Fibroblast of lung (primary cell): ENCODE measurements at regions not wholly inside any gene's neighbourhood (a gene's known extent, or its start where the extent isn't known, plus 50 kb on each side); places are given as distances from the start of the nearest gene placed in this dataset.

Experiments used
- DNase-seq, 2 donors: peaks; one replicate each; pipeline versions ENCODE4 v3.0.0 to v3.0.0-alpha.2; 2010; ENCODE audit warnings: low read depth in 2 of 2
- H2AFZ ChIP-seq: 2 replicates; pipeline ENCODE4 v1.5.1; 2012; ENCODE audit warnings: low read length, control low read depth, inconsistent platforms
- H3K27ac ChIP-seq: 2 replicates; pipeline ENCODE4 v1.5.1; 2011; ENCODE audit warnings: low read length, control low read depth; ENCODE audit not compliant: insufficient read depth
- H3K27me3 ChIP-seq: 2 replicates; pipeline ENCODE4 v1.5.1; 2011; ENCODE audit warnings: mild to moderate bottlenecking, low read length; ENCODE audit not compliant: control insufficient read depth, insufficient read depth
- H3K36me3 ChIP-seq: 2 replicates; pipeline ENCODE4 v1.5.1; 2011; ENCODE audit warnings: low read length; ENCODE audit not compliant: control insufficient read depth, insufficient read depth
- H3K4me1 ChIP-seq: 2 replicates; pipeline ENCODE4 v1.5.1; 2011; ENCODE audit warnings: low read length; ENCODE audit not compliant: control insufficient read depth, insufficient read depth; ENCODE audit errors: extremely low read depth
- H3K4me2 ChIP-seq: 2 replicates; pipeline ENCODE4 v1.5.1; 2011; ENCODE audit warnings: low read length, control low read depth; ENCODE audit not compliant: insufficient read depth; ENCODE audit errors: extremely low read depth
- H3K4me3 ChIP-seq, 4 experiments: fragments of 200-600 bp in 1 of 4; sonication (generic) in 1 of 4; replicated peaks in 1 of 4; 2 replicates each; pipeline ENCODE4 v1.5.1; 2011 to 2016; ENCODE audit warnings: low read length in 4 of 4, low read depth in 3 of 4, mild to moderate bottlenecking in 3 of 4, control low read depth in 2 of 4, inconsistent platforms in 1 of 4, mixed read lengths in 1 of 4; ENCODE audit not compliant: insufficient read depth in 1 of 4; ENCODE audit errors: control extremely low read depth in 1 of 4
- H3K79me2 ChIP-seq: 2 replicates; pipeline ENCODE4 v1.5.1; 2012; ENCODE audit warnings: mild to moderate bottlenecking, low read length, inconsistent platforms; ENCODE audit not compliant: control insufficient read depth, insufficient read depth
- H3K9ac ChIP-seq: 2 replicates; pipeline ENCODE4 v1.5.1; 2011; ENCODE audit warnings: mild to moderate bottlenecking, low read length, control low read depth; ENCODE audit not compliant: insufficient read depth
- H3K9me3 ChIP-seq: 2 replicates; pipeline ENCODE4 v1.5.1; 2012; ENCODE audit warnings: low read depth, low read length; ENCODE audit not compliant: control insufficient read depth, insufficient read depth
- H4K20me1 ChIP-seq: 2 replicates; pipeline ENCODE4 v1.5.1; 2011; ENCODE audit warnings: low read length; ENCODE audit not compliant: control insufficient read depth, insufficient read depth; ENCODE audit errors: extremely low read depth
- EZH2 ChIP-seq: IDR thresholded peaks from 2 replicates; pipeline ENCODE4 v1.5.1; 2012; ENCODE audit warnings: low read length, control low read depth, mild to moderate bottlenecking; ENCODE audit errors: missing control alignments
- TF ChIP-seq, protein P1 (sequence below), 2 donors: IDR thresholded peaks in 1 of 2; conservative IDR thresholded peaks in 1 of 2; 1 replicate in 1 of 2; 2 replicates in 1 of 2; pipeline ENCODE4 v1.5.1; 2011 to 2012; ENCODE audit warnings: low read length in 2 of 2, control low read depth in 1 of 2, inconsistent platforms in 1 of 2, low read depth in 1 of 2, mild to moderate bottlenecking in 1 of 2

DNA sequence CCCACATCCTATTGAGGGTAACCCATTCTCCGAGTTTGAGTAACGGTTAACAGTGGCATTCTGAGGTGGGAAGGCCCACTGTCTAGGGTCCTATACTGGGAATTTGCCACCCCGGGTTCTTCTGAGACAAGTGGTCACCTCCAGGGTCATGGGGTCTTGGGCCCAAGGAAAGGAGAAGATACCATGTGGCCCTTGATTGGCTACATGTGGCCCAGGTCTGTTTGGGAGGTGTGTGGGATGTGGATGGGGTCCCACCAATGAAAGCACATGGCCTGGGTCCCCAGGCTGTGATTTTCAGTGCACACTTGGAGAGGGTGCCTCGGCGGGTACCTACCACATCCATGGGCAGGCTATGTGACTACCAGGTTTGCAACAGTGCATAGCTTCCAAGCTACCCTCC lies 214.4 kb downstream of the UBE3A start:
- Histone ChIP-seq H2AFZ (no peak overlapping the region), H3K27me3 (no peaks in the 10 kb centered on the region), H3K36me3 (no peaks in the 10 kb centered on the region), H3K9me3 (no peaks in the 10 kb centered on the region), H3K4me3 (no peak overlapping the region), H4K20me1 (no peaks in the 10 kb centered on the region), H3K9ac (no peak overlapping the region), H3K27ac (no peak overlapping the region), H3K79me2 (no peaks in the 10 kb centered on the region), H3K4me1 (no peaks in the 10 kb centered on the region), H3K4me2 (no peak overlapping the region)
- TF ChIP-seq, protein P1, sequence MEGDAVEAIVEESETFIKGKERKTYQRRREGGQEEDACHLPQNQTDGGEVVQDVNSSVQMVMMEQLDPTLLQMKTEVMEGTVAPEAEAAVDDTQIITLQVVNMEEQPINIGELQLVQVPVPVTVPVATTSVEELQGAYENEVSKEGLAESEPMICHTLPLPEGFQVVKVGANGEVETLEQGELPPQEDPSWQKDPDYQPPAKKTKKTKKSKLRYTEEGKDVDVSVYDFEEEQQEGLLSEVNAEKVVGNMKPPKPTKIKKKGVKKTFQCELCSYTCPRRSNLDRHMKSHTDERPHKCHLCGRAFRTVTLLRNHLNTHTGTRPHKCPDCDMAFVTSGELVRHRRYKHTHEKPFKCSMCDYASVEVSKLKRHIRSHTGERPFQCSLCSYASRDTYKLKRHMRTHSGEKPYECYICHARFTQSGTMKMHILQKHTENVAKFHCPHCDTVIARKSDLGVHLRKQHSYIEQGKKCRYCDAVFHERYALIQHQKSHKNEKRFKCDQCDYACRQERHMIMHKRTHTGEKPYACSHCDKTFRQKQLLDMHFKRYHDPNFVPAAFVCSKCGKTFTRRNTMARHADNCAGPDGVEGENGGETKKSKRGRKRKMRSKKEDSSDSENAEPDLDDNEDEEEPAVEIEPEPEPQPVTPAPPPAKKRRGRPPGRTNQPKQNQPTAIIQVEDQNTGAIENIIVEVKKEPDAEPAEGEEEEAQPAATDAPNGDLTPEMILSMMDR (conservative IDR thresholded peaks at IDR 0.05 in 1 of 2, IDR thresholded peaks at IDR 0.05 in 1 of 2; ENCODE audit: low read depth in 1 of 2, low read length in 2 of 2): no peak
- TF ChIP-seq EZH2: no peak
- DNase-seq: no peak

DNA sequence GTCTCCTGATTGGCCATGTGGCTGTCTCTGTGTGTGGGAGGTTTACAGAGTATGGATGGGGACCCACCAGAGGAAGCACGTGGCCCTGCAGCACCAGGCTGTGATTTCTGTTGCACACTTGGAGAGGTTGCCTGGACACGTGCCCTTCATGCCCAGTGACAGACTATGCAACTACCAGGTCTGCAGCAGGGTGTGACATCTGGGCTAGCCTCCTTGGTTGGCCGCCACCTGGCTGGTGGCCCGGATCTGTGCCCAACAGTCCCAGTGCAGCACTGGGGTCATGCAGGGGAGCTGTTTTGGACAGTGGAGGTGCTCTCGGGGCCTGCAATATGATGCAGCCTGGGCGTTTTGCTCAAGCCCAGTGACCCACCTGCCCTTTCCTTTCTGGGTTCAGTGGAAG lies 212.5 kb downstream of the UBE3A start:
- Histone ChIP-seq H3K27me3 (no peaks in the 10 kb centered on the region), H3K27ac (no peak overlapping the region), H3K79me2 (no peaks in the 10 kb centered on the region), H4K20me1 (no peaks in the 10 kb centered on the region), H3K9ac (no peak overlapping the region), H2AFZ (no peak overlapping the region), H3K4me1 (no peaks in the 10 kb centered on the region), H3K4me3 (no peak overlapping the region), H3K9me3 (no peaks in the 10 kb centered on the region), H3K4me2 (no peak overlapping the region), H3K36me3 (no peaks in the 10 kb centered on the region)
- no peak for TF ChIP-seq EZH2
- TF ChIP-seq, protein P1 (conservative IDR thresholded peaks at IDR 0.05 in 1 of 2, IDR thresholded peaks at IDR 0.05 in 1 of 2; ENCODE audit: low read depth in 1 of 2, low read length in 2 of 2): no peak
- DNase-seq: no peak

DNA sequence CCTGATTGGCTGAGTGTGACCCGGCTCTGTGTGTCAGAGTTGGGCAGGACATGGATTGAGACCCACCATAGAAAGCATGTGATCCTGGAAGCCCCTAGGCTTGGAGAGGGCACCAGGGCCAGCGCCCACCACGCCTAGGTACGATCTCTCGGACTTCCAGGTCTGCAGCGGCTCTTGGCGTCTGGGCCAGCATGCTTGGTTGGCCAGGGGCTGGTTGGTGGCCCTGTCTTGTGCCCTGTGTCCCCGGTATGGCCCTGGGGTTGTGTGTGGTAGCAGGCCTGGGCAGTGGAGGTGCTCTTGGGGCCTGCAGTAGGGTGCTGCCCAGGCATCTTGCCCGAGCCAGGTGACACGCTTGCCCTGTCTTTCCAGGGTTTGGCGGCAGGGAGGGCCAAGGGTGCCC lies 210.6 kb downstream of the UBE3A start:
- H3K27ac ChIP-seq: no peak overlapping the region
- H3K27me3 ChIP-seq: no peaks in the 10 kb centered on the region
- no peaks in the 10 kb centered on the region for H4K20me1 ChIP-seq
- no peak overlapping the region for H3K4me2 ChIP-seq
- DNase-seq: no peak
- no peaks in the 10 kb centered on the region for H3K36me3 ChIP-seq
- no peaks in the 10 kb centered on the region for H3K4me1 ChIP-seq
- H3K4me3 ChIP-seq: no peak overlapping the region
- H2AFZ ChIP-seq: no peak overlapping the region
- H3K9me3 ChIP-seq: no peaks in the 10 kb centered on the region
- no peak overlapping the region for H3K9ac ChIP-seq
- no peaks in the 10 kb centered on the region for H3K79me2 ChIP-seq
- no peak for TF ChIP-seq EZH2
- TF ChIP-seq, protein P1 (conservative IDR thresholded peaks at IDR 0.05 in 1 of 2, IDR thresholded peaks at IDR 0.05 in 1 of 2; ENCODE audit: low read depth in 1 of 2, low read length in 2 of 2): no peak
